BLaER1 treated with 17β-estradiol and CSF1 and Interleukin-3, amounts not matched to agents 10 nM and 100 nM (cell line): ENCODE measurements at regions not wholly inside any gene's neighbourhood (a gene's known extent, or its start where the extent isn't known, plus 50 kb on each side); places are given as distances from the start of the nearest gene placed in this dataset.
"Not testable (repeated sequence)": the region's sequence is repeated elsewhere in the genome, so short reads cannot be mapped to it uniquely, and the experiment has no call there.

ENCODE experiments used
- H3K27ac ChIP-seq, 11 experiments: shearing (Covaris generic); formaldehyde crosslinking; 2 replicates each; pipeline ENCODE4 v1.8.1; 2022
- H3K27me3 ChIP-seq, 11 experiments: shearing (Covaris generic); formaldehyde crosslinking; 2 replicates each; pipeline ENCODE4 v1.8.1; 2022
- H3K36me3 ChIP-seq, 11 experiments: shearing (Covaris generic); formaldehyde crosslinking; 2 replicates each; pipeline ENCODE4 v1.8.1; 2022
- H3K4me1 ChIP-seq, 10 experiments: shearing (Covaris generic); formaldehyde crosslinking; 2 replicates each; pipeline ENCODE4 v1.8.1; 2022
- H3K4me2 ChIP-seq, 11 experiments: shearing (Covaris generic); formaldehyde crosslinking; 2 replicates each; pipeline ENCODE4 v1.8.1; 2022
- H3K4me3 ChIP-seq, 10 experiments: shearing (Covaris generic); formaldehyde crosslinking; 2 replicates each; pipeline ENCODE4 v1.8.1; 2022
- H3K9ac ChIP-seq, 11 experiments: shearing (Covaris generic); formaldehyde crosslinking; 2 replicates each; pipeline ENCODE4 v1.8.1; 2022
- H3K9me3 ChIP-seq, 11 experiments: shearing (Covaris generic); formaldehyde crosslinking; replicated peaks in 1 of 11; 2 replicates each; pipeline ENCODE4 v1.8.1; 2022
- H4K20me1 ChIP-seq, 11 experiments: shearing (Covaris generic); formaldehyde crosslinking; 2 replicates each; pipeline ENCODE4 v1.8.1; 2022
- Cebpa-rat ChIP-seq, 11 experiments: shearing (Covaris generic); IDR thresholded peaks; 2 replicates each; pipeline ENCODE4 v1.8.1; 2022

DNA sequence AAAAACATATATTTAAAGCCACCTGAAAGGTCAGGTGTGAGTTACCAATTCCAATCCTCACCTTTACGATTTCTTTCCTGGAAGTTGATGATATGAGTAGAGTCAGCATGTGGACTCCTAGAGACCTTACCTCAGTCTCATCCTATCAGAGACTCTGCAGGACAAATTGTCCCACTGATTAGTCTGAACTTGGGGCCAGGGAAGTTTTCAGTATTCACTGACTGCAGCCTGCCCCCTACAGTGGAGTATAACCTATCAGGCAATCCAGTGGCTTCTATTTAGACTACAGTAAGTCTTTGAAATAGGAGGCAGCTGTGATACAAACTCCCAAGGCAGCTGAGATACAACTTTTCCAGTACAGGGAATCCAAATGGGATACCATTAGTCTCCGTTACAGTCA is 449.4 kb upstream of the CDH10 start:
- no peak overlapping the region for H3K4me3 ChIP-seq
- no peak for TF ChIP-seq Cebpa-rat (IDR thresholded peaks at IDR 0.05)

DNA sequence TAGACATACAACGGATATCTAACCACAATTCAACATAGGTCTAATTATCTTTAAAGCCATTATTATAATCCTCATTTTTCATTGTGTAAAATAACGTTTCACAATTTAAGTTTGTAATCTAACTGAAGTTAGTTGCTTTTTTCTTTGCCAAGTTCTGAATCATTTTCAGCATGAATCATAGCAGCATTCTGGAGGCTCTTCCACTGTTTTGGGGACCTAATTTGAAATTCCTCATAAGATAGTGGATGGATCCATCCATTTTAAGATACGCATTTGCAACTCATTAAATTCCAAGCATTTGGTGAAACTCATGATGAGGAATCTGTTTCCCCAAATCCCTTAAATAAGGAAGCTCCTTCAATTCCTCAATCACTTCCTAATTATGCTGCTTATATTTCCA is 447.1 kb upstream of the CDH10 start:
- Histone ChIP-seq H3K9me3 (no peaks in the 10 kb centered on the region), H3K27me3 (no peaks in the 10 kb centered on the region), H4K20me1 (no peaks in the 10 kb centered on the region), H3K27ac (no peak overlapping the region), H3K9ac (no peak overlapping the region), H3K4me1 (no peaks in the 10 kb centered on the region), H3K4me3 (no peak overlapping the region), H3K36me3 (no peaks in the 10 kb centered on the region), H3K4me2 (no peak overlapping the region)
- TF ChIP-seq Cebpa-rat (IDR thresholded peaks at IDR 0.05), result no peak

More for the DNA sequence above, 449.4 kb upstream of the CDH10 start:
- Histone ChIP-seq H4K20me1 (no peaks in the 10 kb centered on the region), H3K27ac (no peak overlapping the region), H3K4me2 (no peak overlapping the region), H3K36me3 (no peaks in the 10 kb centered on the region), H3K9me3 (no peaks in the 10 kb centered on the region), H3K4me1 (no peaks in the 10 kb centered on the region), H3K27me3 (no peaks in the 10 kb centered on the region), H3K9ac (no peak overlapping the region)

DNA sequence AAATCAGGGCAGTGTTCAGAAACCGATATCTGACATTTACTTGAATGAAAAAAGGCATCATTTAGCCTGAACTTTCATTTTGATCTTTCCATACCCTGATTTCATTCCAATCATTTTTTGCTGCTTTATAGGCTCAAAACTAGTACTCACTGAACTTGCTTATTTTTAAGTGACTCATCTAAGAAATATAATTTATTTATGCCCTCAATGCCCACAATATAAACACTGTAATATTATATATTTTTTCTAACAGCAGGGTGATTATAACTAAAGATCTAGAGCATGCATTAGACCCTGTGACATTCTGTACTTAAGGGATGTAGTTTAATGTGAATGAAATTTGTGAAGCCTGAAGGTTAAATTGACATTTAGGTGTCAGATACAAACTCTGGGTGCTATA is 446.1 kb upstream of the CDH10 start:
- Histone ChIP-seq H3K4me3 (no peak overlapping the region), H4K20me1 (no peaks in the 10 kb centered on the region), H3K36me3 (no peaks in the 10 kb centered on the region), H3K27me3 (no peaks in the 10 kb centered on the region), H3K4me2 (no peak overlapping the region), H3K4me1 (no peaks in the 10 kb centered on the region), H3K9me3 (no peaks in the 10 kb centered on the region), H3K9ac (no peak overlapping the region), H3K27ac (no peak overlapping the region)
- no peak for TF ChIP-seq Cebpa-rat (IDR thresholded peaks at IDR 0.05)

DNA sequence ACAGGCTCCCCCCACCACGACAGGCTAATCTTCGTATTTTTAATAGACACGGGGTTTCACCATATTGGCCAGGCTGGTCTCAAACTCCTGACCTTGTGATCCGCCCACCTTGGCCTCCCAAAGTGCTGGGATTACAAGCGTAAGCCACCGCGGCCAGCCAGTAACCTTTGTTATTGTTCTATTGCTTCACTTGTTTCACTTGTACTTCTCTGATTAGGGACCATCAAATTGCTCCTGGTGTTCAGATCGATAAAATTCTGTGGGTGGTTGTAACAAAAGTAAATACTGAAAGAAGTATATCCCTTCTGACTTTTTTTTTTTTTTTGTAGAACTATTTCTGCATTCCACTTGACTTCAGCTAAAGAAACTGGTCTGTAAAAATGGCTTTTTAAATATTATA is 445.5 kb upstream of the CDH10 start:
- no peaks in the 10 kb centered on the region for H3K9me3 ChIP-seq
- no peak for TF ChIP-seq Cebpa-rat (IDR thresholded peaks at IDR 0.05)
- H3K4me1 ChIP-seq, result no peaks in the 10 kb centered on the region
- H4K20me1 ChIP-seq, result no peaks in the 10 kb centered on the region
- H3K4me2 ChIP-seq, result no peak overlapping the region
- H3K27ac ChIP-seq, result no peak overlapping the region
- no peak overlapping the region for H3K4me3 ChIP-seq
- no peaks in the 10 kb centered on the region for H3K36me3 ChIP-seq
- H3K27me3 ChIP-seq, result no peaks in the 10 kb centered on the region
- H3K9ac ChIP-seq, result no peak overlapping the region

DNA sequence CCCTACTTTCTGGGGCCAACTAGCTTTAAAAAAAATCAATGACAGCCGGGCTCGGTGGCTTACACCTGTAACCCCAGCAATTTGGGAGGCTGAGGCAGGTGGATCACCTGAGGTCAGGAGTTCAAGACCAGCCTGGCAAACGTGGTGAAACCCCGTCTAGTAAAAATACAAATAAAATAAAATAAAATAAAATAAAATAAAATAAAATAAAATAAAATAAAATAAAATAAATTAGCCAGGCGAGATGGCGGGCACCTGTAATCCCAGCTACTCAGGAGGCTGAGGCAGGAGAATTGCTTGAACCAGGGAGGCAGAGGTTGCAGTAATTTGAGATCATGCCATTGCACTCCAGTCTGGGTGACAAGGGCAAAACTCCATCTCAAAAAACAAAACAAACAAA is 443.9 kb upstream of the CDH10 start:
- H3K4me2 ChIP-seq, H4K20me1 ChIP-seq, H3K27me3 ChIP-seq, H3K4me1 ChIP-seq, H3K9ac ChIP-seq, H3K9me3 ChIP-seq, H3K27ac ChIP-seq, H3K4me3 ChIP-seq, H3K36me3 ChIP-seq: not testable (repeated sequence)

DNA sequence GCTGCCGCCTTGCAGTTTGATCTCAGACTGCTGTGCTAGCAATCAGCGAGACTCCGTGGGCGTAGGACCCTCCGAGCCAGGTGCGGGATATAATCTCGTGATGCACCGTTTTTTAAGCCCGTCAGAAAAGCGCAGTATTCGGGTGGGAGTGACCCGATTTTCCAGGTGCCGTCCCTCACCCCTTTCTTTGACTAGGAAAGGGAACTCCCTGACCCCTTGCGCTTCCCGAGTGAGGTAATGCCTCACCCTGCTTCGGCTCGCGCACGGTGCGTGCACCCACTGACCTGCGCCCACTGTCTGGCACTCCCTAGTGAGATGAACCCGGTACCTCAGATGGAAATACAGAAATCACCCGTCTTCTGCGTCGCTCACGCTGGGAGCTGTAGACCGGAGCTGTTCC is 438.5 kb upstream of the CDH10 start:
- H3K27me3 ChIP-seq, H3K27ac ChIP-seq, H3K4me2 ChIP-seq: not testable (repeated sequence)

DNA sequence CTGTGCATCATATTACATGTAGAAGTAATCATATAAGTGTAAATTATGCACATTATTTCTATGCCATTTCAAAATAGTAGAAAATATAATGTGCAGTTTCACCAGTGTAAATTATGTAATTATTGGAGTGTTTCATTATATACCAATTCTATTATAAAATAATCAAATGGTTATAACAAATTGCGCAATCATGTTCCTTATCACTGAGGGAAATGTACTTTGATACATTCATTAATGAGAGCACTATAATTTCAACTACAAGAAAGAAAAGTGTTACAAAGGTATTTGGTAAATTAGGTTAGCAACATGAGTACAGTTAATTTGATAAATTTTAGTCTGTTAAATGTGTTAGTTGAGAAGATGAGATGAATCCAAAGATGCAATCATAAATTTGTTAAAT is 421.5 kb upstream of the CDH10 start:
- Histone ChIP-seq H3K4me3 (no peak overlapping the region), H3K4me1 (no peaks in the 10 kb centered on the region), H3K27me3 (no peaks in the 10 kb centered on the region), H3K36me3 (no peaks in the 10 kb centered on the region), H3K9ac (no peak overlapping the region), H4K20me1 (no peaks in the 10 kb centered on the region), H3K27ac (no peak overlapping the region), H3K4me2 (no peak overlapping the region), H3K9me3 (no peaks in the 10 kb centered on the region)
- peak in 2 of 11 experiments; percentile 8 to 71; a peak in 1 of 22 replicates for TF ChIP-seq Cebpa-rat (IDR thresholded peaks at IDR 0.05)

More for the DNA sequence above, 438.5 kb upstream of the CDH10 start:
- not testable (repeated sequence) for H4K20me1 ChIP-seq, H3K36me3 ChIP-seq, H3K9ac ChIP-seq, H3K9me3 ChIP-seq, H3K4me1 ChIP-seq, H3K4me3 ChIP-seq

DNA sequence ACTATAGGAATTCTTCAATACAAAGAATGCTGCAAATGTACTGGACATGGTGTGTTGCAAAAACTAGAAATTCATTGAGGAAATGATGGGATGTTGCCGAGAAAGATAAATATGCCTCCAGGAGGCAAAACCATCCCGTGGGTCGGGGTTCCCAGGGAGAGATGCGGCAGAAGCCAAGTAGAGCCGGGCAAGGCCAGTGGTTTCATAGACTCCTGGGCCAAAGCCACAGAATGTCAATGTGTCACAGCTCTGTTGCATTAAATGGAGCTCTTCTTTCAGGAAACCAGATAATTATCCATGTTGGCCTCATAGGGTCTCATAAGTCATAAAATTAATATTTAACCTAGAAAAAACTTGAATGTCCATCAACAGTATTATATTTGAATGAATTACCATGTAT is 419.5 kb upstream of the CDH10 start:
- H3K4me1 ChIP-seq, result no peaks in the 10 kb centered on the region
- H3K9ac ChIP-seq, result no peak overlapping the region
- no peaks in the 10 kb centered on the region for H3K36me3 ChIP-seq
- no peaks in the 10 kb centered on the region for H3K9me3 ChIP-seq
- H4K20me1 ChIP-seq, result no peaks in the 10 kb centered on the region
- H3K4me3 ChIP-seq, result no peak overlapping the region
- no peak overlapping the region for H3K27ac ChIP-seq
- H3K27me3 ChIP-seq, result no peaks in the 10 kb centered on the region
- no peak overlapping the region for H3K4me2 ChIP-seq
- no peak for TF ChIP-seq Cebpa-rat (IDR thresholded peaks at IDR 0.05)

DNA sequence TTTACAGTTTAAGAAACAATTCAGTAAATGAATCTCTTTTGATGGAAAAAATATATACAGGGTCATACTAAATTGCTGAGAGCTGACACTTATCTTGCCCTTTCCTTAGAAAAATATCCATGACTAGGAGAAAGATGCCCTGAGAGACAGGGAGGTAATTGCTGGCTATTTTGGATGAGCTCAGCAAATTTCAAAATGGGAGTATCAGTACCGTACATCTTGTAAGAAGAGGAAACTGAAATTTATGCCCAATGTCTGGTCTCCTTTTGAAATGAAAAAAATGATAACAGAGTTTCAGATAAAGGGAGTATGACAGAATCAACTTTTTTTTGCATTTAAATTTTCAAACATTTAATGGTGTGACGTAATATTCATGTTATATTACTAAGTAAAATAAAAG is 415.8 kb upstream of the CDH10 start:
- Histone ChIP-seq H3K9ac (no peak overlapping the region), H3K9me3 (no peaks in the 10 kb centered on the region), H3K4me3 (no peak overlapping the region), H4K20me1 (no peaks in the 10 kb centered on the region), H3K4me1 (no peaks in the 10 kb centered on the region), H3K27me3 (no peaks in the 10 kb centered on the region), H3K4me2 (no peak overlapping the region), H3K36me3 (no peaks in the 10 kb centered on the region), H3K27ac (no peak overlapping the region)
- no peak for TF ChIP-seq Cebpa-rat (IDR thresholded peaks at IDR 0.05)

DNA sequence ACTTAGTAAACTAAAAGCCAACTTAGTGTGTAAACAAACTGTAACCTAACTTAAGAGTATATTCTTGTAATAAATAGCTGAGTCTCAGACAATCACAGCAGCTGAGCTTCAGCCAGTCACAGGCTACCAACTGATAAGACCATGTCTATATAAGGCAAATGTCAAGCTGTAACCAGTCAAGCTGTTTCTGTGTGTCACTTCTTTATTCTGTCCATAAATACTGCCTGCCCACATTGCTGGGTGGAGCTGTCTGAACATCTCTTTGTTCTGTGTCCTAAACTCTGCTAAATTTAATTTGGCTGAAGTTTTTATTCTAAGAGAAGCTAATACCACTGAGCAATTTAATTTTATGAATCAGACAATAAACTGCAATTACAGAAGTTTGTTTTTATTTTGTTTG is 412.1 kb upstream of the CDH10 start:
- H3K9ac ChIP-seq, result no peak overlapping the region
- no peaks in the 10 kb centered on the region for H4K20me1 ChIP-seq
- no peak overlapping the region for H3K27ac ChIP-seq
- no peak overlapping the region for H3K4me3 ChIP-seq
- no peak for TF ChIP-seq Cebpa-rat (IDR thresholded peaks at IDR 0.05)
- H3K36me3 ChIP-seq, result no peaks in the 10 kb centered on the region
- H3K4me1 ChIP-seq, result no peaks in the 10 kb centered on the region
- H3K27me3 ChIP-seq, result no peaks in the 10 kb centered on the region
- H3K4me2 ChIP-seq, result no peak overlapping the region
- H3K9me3 ChIP-seq, result no peaks in the 10 kb centered on the region

DNA sequence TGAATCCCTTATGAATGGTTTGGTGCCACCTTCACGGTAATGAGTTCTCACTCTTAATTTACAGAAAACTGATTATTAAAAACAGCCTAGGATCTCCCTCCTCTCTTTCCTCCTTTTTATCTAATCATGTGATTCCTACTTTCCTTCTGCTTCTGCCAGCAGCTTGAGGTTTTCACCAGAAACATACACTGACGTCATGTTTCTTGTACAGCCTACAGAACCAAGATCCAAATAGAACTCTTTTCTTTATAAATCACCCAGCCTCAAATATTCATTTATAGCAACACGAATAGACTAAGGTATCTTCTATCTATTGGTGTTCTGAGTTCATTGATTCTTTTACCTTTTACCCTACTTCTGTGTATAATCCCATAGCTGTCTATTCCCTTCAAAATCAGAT is 388.9 kb upstream of the CDH10 start:
- no peak for TF ChIP-seq Cebpa-rat (IDR thresholded peaks at IDR 0.05)
- Histone ChIP-seq H3K27me3 (no peaks in the 10 kb centered on the region), H3K9me3 (no peaks in the 10 kb centered on the region), H3K36me3 (no peaks in the 10 kb centered on the region), H3K27ac (no peak overlapping the region; a peak in 1 of 22 replicates), H3K4me1 (no peaks in the 10 kb centered on the region), H3K9ac (no peak overlapping the region), H4K20me1 (no peaks in the 10 kb centered on the region), H3K4me2 (no peak overlapping the region), H3K4me3 (no peak overlapping the region)
